ENCODE measurements at regions not wholly inside any gene's neighbourhood (a gene's known extent, or its start where the extent isn't known, plus 50 kb on each side); places are given as distances from the start of the nearest gene placed in this dataset.

GRCh38 chr3:27596921-27597320, 112.7 kb upstream of the SLC4A7 start:
- FAIRE-seq (no peak), ATAC-seq (no peak), DNase-seq (ENCODE audit: extremely low read depth in 1 of 4, low spot score in 3 of 4) (no peak)
- Histone ChIP-seq H3K4me2 (ENCODE audit: insufficient read depth, low read length) (no peak overlapping the region), H4K20me1 (replicated peaks; ENCODE audit: control insufficient read depth, insufficient read depth, low read length) (no peaks in the 10 kb centered on the region), H3K79me2 (ENCODE audit: control insufficient read depth, insufficient read depth, low read length) (no peaks in the 10 kb centered on the region), H3K36me3 (ENCODE audit: control insufficient read depth, insufficient read depth, low read length) (no peaks in the 10 kb centered on the region), H2AFZ (ENCODE audit: low read depth, low read length) (no peak overlapping the region), H3K27me3 (ENCODE audit: control insufficient read depth in 2 of 2, insufficient read depth in 2 of 2, low read length in 2 of 2) (no peaks in the 10 kb centered on the region), H3K4me1 (replicated peaks in 1 of 2; ENCODE audit: control insufficient read depth in 2 of 2, insufficient read depth in 2 of 2, low read length in 2 of 2) (no peaks in the 10 kb centered on the region), H3K9me1 (ENCODE audit: control insufficient read depth, insufficient read depth, low read length) (no peaks in the 10 kb centered on the region), H3K27ac (ENCODE audit: extremely low read depth, low read depth, low read length) (no peak overlapping the region), H3K9me3 (replicated peaks; ENCODE audit: control insufficient read depth, insufficient read depth, low read depth, low read length) (no peaks in the 10 kb centered on the region), H3K4me3 (no peak overlapping the region), H3K9ac (ENCODE audit: insufficient read depth in 1 of 2, low read depth in 2 of 2, low read length in 2 of 2) (no peak overlapping the region)
- POLR2A ChIA-PET: no interaction called here
- TF ChIP-seq BRF2 (IDR thresholded peaks at IDR 0.05; ENCODE audit: borderline replicate concordance, insufficient read depth, insufficient read length) (no peak), PKNOX1 (IDR thresholded peaks at IDR 0.05) (no peak), FOXK2 (conservative IDR thresholded peaks at IDR 0.05 in 1 of 2, IDR thresholded peaks at IDR 0.05 in 1 of 2; ENCODE audit: low read depth in 2 of 2) (no peak), RBM17 (IDR thresholded peaks at IDR 0.05; ENCODE audit: borderline replicate concordance, low read depth, low read length) (no peak), TRIM28 (IDR thresholded peaks at IDR 0.05) (no peak), MITF (IDR thresholded peaks at IDR 0.05) (no peak), NKRF (IDR thresholded peaks at IDR 0.05; ENCODE audit: borderline replicate concordance) (no peak), SRSF3 (IDR thresholded peaks at IDR 0.05; ENCODE audit: insufficient read depth, low read length) (no peak), AFF4 (CRISPR knock-in tag; IDR thresholded peaks at IDR 0.05) (no peak), MLLT1 (IDR thresholded peaks at IDR 0.05) (no peak), SIRT6 (IDR thresholded peaks at IDR 0.05; ENCODE audit: low read depth, low read length) (no peak)
- in situ Hi-C loops (cut with MboI) (no loop called here), intact Hi-C loops (cut with micrococcal nuclease) (no loop called here)
- 14% methylated on average over 1 of the region's 1 CpG for WGBS (ENCODE audit: insufficient coverage, low coverage, missing lambda C conversion rate)
- no TSS peak for BruUV-seq (replicated peaks)
- CTCF ChIA-PET (ENCODE audit: low intra/inter-chr PET ratio): no interaction called here
